HG03432 (cell line): ENCODE measurements at regions not wholly inside any gene's neighbourhood (a gene's known extent, or its start where the extent isn't known, plus 50 kb on each side); places are given as distances from the start of the nearest gene placed in this dataset.

Experiments
- ATAC-seq: cut with Tn5 transposase; IDR thresholded peaks from one replicate; pipeline ENCODE4 v1.9.1; 2021; ENCODE audit warnings: mild to moderate bottlenecking, moderate library complexity; ENCODE audit not compliant: unreplicated experiment

- ATAC-seq: no peak
Measured at GRCh38 chr7:145681159-145681558, 435.4 kb upstream of the CNTNAP2 start.

DNA sequence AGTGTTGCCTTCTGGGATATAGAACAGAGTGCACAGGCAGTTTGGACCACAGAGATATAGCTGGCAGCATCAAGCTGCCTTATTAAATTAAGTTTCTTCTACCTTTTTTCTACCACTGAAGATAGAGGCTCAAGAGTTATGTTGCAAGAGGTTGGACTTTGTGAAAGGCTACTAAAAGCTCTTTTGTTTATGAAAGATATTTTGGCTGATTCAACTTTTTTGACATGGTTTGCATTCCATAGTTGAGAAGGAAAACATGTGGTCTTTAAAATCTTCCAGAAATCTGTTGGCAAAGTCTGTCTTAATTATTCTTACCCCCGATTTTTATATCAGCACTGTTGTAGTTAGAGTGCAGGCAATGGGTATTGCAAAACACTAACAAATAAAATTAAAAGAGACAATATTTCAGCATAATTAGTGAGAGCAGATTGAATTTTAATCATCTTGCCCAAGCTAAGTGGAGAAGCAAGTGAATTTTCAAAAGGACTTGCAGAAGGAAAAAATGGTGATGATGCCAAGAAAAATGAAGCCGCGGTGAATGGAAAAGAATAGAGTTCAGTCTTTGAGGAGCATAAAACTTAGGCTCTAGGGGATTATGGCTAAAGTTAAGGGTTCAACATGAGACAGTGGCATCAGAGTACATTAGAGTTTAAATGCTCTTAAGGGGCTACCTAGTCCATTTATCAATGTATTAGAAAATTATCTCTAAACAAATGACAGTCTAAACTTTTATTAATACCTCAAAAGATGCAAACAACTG, 450.9 kb upstream of the CNTNAP2 start:
- no peak for ATAC-seq

GRCh38 chr7:145655666-145656065, 460.9 kb upstream of the CNTNAP2 start:
- ATAC-seq: no peak

DNA sequence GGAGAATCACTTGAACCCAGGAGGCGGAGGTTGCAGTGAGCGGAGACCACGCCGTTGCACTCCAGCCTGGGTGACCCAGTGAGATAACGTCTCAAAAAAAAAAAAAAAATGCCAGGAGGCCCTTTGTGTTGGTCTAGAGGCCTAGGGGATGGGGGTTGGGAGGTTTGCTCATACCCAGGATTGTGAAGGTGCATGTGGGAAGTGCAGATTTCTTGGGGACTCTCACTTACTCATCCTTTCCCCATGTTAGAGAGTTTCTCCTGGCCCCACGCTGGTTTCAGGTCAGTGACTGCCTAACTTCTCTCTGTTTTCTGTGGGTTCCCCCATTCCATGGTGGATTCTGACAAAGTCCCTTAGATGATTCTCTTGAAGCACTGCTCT, 471.5 kb upstream of the CNTNAP2 start:
- no peak for ATAC-seq

- no peak for ATAC-seq
Measured at GRCh38 chr7:145644426-145645134, 472.0 kb upstream of the CNTNAP2 start.

DNA sequence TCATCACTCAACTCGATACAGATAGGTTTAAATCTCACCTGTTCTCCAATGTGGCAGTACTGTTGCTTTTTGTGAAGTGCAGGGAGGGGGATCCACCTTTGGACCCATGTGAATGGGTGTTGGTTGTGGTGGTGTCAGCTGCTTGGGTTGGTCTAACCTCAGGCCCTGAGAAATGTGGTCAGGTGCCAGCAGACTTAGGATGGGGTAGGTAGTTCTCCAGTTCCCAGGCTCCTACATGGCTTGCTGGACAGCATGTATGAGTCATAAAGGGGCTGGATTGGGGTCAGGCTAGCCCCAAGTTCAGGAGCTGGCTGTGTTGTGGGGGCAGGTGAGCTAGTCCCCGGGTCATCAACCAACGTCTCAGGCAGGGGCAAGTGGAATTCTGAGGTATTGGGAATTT, 472.6 kb upstream of the CNTNAP2 start:
- no peak for ATAC-seq

- ATAC-seq: no peak
Measured at GRCh38 chr7:145633513-145633912, 483.1 kb upstream of the CNTNAP2 start.

DNA sequence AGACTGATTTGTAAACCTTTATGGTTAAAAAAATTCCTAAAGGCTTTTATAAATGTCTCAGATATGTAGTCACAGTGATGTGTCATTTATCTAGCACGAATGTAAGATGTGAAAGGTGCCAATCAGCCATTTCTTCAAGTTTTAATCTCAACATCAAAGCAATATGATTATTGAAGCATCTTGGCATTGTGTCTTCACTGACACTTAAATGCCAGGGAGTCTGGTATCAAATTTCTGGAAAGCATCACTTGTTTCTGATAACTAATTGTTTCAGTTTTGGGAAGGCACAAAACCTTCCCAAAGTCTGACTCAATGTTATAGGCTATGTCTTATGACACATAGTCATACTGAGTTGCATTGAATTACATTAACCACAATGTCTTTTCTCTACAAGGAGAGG, 492.0 kb upstream of the CNTNAP2 start:
- ATAC-seq: no peak

DNA sequence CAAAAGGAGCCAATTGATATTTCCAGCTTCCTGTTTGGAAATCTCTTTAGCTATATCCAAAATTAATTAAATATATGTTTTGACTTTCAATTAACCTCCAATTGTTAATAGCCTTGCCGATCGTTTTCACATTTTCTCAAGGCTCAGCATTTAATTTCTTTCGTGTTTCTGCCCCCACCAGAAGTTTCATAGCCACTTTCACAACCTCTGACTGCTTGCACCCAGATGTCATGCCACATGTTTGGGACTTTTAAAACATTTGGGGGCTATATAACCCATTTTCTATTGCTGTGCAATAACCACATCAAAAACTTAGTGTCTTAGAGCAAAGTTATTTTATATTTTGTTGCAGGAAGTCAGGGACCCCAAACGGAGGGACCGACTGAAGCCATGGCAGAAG, 510.6 kb upstream of the CNTNAP2 start:
- ATAC-seq: no peak

DNA sequence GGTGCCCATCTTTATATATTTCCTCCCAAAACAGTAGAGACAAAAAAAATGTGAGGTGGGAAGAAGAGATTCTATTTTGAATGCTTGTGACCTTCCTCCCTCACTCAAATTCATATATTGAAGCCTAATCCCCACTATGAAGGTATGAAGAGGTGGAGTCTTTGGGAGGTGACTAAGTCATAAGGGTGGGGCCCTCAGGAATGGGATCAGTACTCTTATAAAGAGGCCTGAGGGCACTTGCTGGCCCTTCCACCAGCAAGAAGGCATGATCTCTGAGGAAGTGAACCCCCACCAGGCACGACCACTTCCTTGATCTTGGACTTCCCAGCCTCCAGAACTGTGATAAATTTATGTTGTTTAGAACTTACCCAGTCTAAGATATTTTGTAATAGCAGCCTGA, 517.2 kb upstream of the CNTNAP2 start:
- no peak for ATAC-seq

- ATAC-seq: no peak
Measured at GRCh38 chr7:145584401-145584800, 532.2 kb upstream of the CNTNAP2 start.

DNA sequence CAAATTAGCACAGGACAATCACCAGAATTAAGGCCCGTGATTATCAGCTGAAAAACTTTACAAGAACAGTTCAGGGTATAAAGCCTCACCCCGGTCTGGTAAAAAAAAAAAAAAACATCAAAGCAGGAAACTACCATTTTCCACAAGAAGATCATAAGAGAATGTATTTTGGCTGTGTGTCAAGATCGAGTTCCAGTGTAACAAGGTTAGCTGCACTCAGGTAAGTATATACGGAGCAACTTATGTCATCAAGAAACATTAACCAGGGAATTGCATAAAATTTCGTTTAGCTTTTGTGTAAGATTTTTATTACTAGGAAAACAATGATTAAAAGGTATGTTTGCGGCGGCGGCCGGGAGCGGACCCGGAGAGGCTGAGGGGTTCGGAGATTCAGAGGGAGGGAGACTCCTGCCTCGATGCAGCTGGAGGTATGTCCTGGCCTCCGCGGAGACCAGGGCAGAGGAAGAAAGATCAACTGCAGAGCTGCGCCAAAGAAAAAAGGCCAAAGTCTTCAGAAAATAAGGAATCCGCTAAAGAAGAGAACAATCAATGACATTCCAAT, 533.8 kb upstream of the CNTNAP2 start:
- no peak for ATAC-seq

DNA sequence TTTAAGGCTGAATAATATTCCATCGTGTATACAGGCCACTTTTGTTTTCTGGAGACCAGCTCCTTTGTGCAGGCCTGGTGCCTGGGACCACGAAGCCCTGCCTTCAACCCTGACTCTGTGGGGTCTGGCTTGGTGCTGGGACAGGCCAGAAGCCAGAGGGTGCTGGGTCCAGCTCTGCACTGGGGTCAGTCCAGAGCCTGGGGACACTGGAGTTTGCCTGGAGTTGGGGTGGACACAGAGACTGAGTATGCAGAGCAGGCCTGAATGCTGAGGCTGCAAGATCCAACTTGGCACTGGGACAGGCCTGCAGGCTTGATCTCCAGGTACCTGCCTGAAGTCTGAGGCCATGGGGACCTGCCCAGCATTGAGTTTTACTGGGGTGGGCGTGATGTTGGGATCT, 558.8 kb upstream of the CNTNAP2 start:
- no peak for ATAC-seq

GRCh38 chr7:145543242-145543641, 573.4 kb upstream of the CNTNAP2 start:
- no peak for ATAC-seq

DNA sequence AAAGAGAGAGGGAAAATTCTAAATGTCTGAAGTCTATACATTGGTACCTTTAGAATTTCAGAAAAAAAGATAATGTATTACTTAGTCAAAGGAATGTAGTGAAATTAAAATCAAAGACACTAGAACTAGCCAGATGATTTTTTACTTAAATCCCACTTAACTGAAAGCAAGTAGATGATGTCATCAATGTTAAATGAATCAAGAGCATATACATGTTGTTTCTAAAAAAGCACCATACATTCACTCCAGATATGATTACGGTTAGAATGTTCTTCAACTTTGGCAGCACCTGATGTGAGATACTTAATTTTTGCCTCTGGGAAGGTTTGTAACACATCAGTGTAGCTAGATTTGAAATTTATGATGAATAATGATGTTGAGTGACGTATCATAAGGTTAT, 576.7 kb upstream of the CNTNAP2 start:
- ATAC-seq: no peak

DNA sequence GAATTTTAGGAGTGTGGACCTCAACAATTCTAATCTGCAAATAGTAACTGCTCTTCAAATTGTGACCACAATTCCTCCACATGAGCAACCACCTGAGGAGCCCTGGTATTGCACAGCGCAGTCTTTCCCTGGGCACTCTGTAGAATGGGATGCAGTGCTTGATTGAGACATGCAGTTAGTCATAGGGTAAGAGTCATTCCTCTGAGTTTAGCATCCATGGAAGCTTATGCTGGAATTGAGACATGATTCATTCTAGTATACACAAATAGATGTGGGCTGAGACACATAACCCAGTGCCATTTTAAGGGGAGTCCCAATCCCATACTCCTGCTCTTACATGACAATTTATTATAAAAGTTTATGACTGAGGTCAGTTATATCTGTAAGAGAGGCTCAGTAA, 582.3 kb upstream of the CNTNAP2 start:
- no peak for ATAC-seq

- no peak for ATAC-seq
Measured at GRCh38 chr7:145520284-145520683, 596.3 kb upstream of the CNTNAP2 start.

GRCh38 chr7:145511004-145511403, 605.6 kb upstream of the CNTNAP2 start:
- ATAC-seq: no peak

DNA sequence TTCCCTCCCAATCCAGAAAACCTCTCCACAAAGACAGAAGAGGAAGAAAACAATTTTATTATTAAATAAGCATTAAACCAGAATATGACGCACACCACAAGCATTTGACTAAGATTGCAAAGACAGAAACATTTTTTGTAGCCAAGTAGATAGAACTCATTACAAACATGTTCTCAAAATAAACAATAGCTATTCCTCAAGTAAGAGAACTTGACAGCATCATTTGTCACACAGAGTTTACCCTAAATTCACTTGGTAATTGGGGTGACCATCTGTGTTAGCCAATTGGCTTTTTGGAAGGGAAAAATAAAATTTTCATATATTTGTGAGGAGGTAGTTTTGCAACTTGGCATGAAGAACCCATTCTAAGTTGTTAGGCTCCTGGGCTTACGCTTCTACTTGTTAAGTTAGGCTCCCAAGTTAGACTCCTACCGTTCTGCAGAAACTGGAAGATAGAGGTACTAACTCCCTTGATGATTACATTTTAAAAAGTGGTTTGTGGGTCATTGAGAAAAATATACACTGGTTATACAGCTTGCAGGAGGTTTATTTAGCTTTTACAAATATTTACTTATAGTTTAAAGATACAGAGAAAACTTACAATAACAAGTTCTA, 618.6 kb upstream of the CNTNAP2 start:
- no peak for ATAC-seq

DNA sequence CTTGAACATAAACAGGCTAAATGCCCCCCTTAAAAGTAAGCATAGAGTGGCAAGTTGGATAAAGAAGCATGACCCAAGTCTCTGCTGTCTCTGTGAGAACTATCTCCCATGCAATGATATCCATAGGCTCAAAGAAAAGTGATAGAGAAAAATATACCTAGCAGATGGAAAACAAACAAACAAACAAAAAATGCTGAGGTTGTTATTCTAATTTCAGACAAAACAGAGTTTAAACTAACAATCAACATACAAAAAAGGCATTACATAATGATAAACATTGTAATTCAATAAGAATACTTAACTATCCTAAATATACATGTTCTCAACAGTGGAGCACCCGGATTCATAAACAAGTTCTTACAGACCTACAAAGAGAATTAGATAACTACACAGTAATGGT, 626.2 kb upstream of the CNTNAP2 start:
- no peak for ATAC-seq

DNA sequence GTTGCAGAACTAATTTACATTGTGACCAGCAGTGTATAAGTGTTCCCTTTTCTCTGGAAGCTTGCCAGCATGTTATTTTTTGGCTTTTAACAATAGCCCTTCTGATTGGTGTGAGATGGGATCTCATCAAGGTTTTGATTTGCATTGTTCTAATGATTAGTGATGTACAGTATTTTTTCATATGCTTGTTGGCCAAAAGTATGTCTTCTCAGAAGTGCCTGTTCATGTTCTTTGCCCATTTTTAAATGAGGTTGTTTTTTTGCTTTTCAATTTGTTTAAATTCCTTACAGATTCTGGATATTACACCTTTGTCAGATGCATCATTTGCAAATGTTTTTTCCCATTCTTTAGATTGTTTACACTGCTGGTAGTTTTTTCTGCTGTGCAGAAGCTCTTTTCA, 627.0 kb upstream of the CNTNAP2 start:
- ATAC-seq: no peak

- no peak for ATAC-seq
Measured at GRCh38 chr7:145488816-145489215, 627.8 kb upstream of the CNTNAP2 start.
